HEK293 (cell line): ENCODE measurements at regions not wholly inside any gene's neighbourhood (a gene's known extent, or its start where the extent isn't known, plus 50 kb on each side); places are given as distances from the start of the nearest gene placed in this dataset.

Source experiments
- CTCF ChIA-PET: fragments of 350-600 bp; formaldehyde crosslinking; extraction: SDS; loops from one replicate; lab custom pipeline; 2021; ENCODE audit warnings: antibody characterized with exemption; lab: Yijun Ruan, JAX
- POLR2A ChIA-PET: fragments of 300-600 bp; formaldehyde crosslinking; extraction: SDS; loops from one replicate; lab custom pipeline; 2020; ENCODE audit warnings: antibody characterized with exemption, inconsistent platforms; lab: Yijun Ruan, JAX
- H3K27ac ChIP-seq: fragments of 200-500 bp; sonication (Bioruptor generic); 2 replicates; pipeline ENCODE4 v1.5.1; 2014; ENCODE audit warnings: low read depth, low read length, control low read depth, inconsistent platforms; ENCODE audit errors: extremely low read depth
- H3K36me3 ChIP-seq, 2 experiments: fragments of 200-500 bp in 1 of 2; sonication (Bioruptor generic) in 1 of 2; 1 replicate in 1 of 2; 2 replicates in 1 of 2; pipeline ENCODE4 v1.5.1; 2014 to 2017; ENCODE audit warnings: inconsistent platforms in 2 of 2, low read length in 2 of 2; ENCODE audit not compliant: control insufficient read depth in 2 of 2, insufficient read depth in 1 of 2
- H3K4me1 ChIP-seq: fragments of 200-500 bp; sonication (Bioruptor generic); 2 replicates; pipeline ENCODE4 v1.5.1; 2014; ENCODE audit warnings: mild to moderate bottlenecking, low read length, inconsistent platforms; ENCODE audit not compliant: control insufficient read depth, insufficient read depth
- H3K4me3 ChIP-seq: 2 replicates; pipeline ENCODE4 v1.5.1; 2011; ENCODE audit warnings: low read depth, mild to moderate bottlenecking, control low read depth, low read length, moderate library complexity
- H3K9me3 ChIP-seq: fragments of 200-500 bp; sonication (Bioruptor generic); 2 replicates; pipeline ENCODE4 v1.5.1; 2014; ENCODE audit warnings: low read depth, low read length, inconsistent platforms; ENCODE audit not compliant: control insufficient read depth, insufficient read depth
- KLF10 ChIP-seq: fragments of 450-650 bp; IDR thresholded peaks from 2 replicates; pipeline ENCODE4 v1.5.1; 2018; ENCODE audit warnings: missing biosample characterization, mild to moderate bottlenecking, missing genetic modification characterization
- PRDM1 ChIP-seq: fragments of 450-650 bp; formaldehyde crosslinking; IDR thresholded peaks from 2 replicates; pipeline ENCODE4; 2016; ENCODE audit warnings: missing biosample characterization, missing genetic modification characterization
- YY1 ChIP-seq: fragments of 450-650 bp; formaldehyde crosslinking; IDR thresholded peaks from 2 replicates; pipeline ENCODE4 v1.5.1; 2018; ENCODE audit warnings: missing biosample characterization, missing genetic modification characterization
- ZNF114 ChIP-seq: fragments of 450-650 bp; formaldehyde crosslinking; IDR thresholded peaks from 2 replicates; pipeline ENCODE4 v1.5.0; 2017; ENCODE audit warnings: missing biosample characterization, missing genetic modification characterization
- ZNF140 ChIP-seq: fragments of 450-650 bp; formaldehyde crosslinking; IDR thresholded peaks from 2 replicates; pipeline ENCODE4 v1.5.1; 2016; ENCODE audit warnings: missing biosample characterization, missing genetic modification characterization
- ZNF2 ChIP-seq: fragments of 450-650 bp; formaldehyde crosslinking; IDR thresholded peaks from 2 replicates; pipeline ENCODE4 v1.5.1; 2016; ENCODE audit warnings: missing biosample characterization, missing genetic modification characterization
- ZNF211 ChIP-seq: fragments of 450-650 bp; formaldehyde crosslinking; IDR thresholded peaks from 2 replicates; pipeline ENCODE4 v1.5.1; 2016; ENCODE audit warnings: low read depth, missing biosample characterization, missing genetic modification characterization
- ZNF24 ChIP-seq: fragments of 450-650 bp; formaldehyde crosslinking; IDR thresholded peaks from 2 replicates; pipeline ENCODE4 v1.5.1; 2016; ENCODE audit warnings: missing biosample characterization, missing genetic modification characterization
- ZNF341 ChIP-seq: fragments of 450-650 bp; formaldehyde crosslinking; IDR thresholded peaks from 2 replicates; pipeline ENCODE4; 2016; ENCODE audit warnings: low read depth, missing biosample characterization, missing genetic modification characterization
- ZNF837 ChIP-seq: fragments of 450-650 bp; formaldehyde crosslinking; IDR thresholded peaks from 2 replicates; pipeline ENCODE4 v1.5.1; 2016; ENCODE audit warnings: missing biosample characterization, missing genetic modification characterization
- ZSCAN18 ChIP-seq: fragments of 450-650 bp; formaldehyde crosslinking; IDR thresholded peaks from 2 replicates; pipeline ENCODE4 v1.5.1; 2016; ENCODE audit warnings: missing biosample characterization, missing genetic modification characterization
- ZSCAN4 ChIP-seq: fragments of 450-650 bp; formaldehyde crosslinking; IDR thresholded peaks from 2 replicates; pipeline ENCODE4 v1.5.1; 2017; ENCODE audit warnings: missing biosample characterization, missing genetic modification characterization
- TF ChIP-seq, protein P1 (sequence below): fragments of 450-650 bp; formaldehyde crosslinking; IDR thresholded peaks from 2 replicates; pipeline ENCODE4 v1.5.1; 2017; ENCODE audit warnings: missing biosample characterization, missing genetic modification characterization
- TF ChIP-seq, protein P2 (sequence below): fragments of 450-650 bp; formaldehyde crosslinking; IDR thresholded peaks from 2 replicates; pipeline ENCODE4 v1.5.1; 2017; ENCODE audit warnings: missing biosample characterization, missing genetic modification characterization
- TF ChIP-seq, protein P3 (sequence below): fragments of 450-650 bp; formaldehyde crosslinking; IDR thresholded peaks from 2 replicates; pipeline ENCODE4 v1.5.1; 2017; ENCODE audit warnings: missing biosample characterization, mild to moderate bottlenecking, missing genetic modification characterization, moderate library complexity

- no peaks in the 10 kb centered on the region for H3K9me3 ChIP-seq
- H3K27ac ChIP-seq = no peak overlapping the region
- no peak overlapping the region for H3K4me3 ChIP-seq
- TF ChIP-seq KLF10 (tag by site-specific recombination) (no peak), ZNF24 (tag by site-specific recombination) (no peak), ZNF341 (tag by site-specific recombination) (no peak), ZSCAN4 (tag by site-specific recombination) (no peak), ZNF211 (no peak), PRDM1 (tag by site-specific recombination) (no peak), ZNF2 (tag by site-specific recombination) (no peak), ZSCAN18 (no peak)
- TF ChIP-seq, protein P1, sequence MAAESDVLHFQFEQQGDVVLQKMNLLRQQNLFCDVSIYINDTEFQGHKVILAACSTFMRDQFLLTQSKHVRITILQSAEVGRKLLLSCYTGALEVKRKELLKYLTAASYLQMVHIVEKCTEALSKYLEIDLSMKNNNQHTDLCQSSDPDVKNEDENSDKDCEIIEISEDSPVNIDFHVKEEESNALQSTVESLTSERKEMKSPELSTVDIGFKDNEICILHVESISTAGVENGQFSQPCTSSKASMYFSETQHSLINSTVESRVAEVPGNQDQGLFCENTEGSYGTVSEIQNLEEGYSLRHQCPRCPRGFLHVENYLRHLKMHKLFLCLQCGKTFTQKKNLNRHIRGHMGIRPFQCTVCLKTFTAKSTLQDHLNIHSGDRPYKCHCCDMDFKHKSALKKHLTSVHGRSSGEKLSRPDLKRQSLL = no peak
- TF ChIP-seq, protein P2, sequence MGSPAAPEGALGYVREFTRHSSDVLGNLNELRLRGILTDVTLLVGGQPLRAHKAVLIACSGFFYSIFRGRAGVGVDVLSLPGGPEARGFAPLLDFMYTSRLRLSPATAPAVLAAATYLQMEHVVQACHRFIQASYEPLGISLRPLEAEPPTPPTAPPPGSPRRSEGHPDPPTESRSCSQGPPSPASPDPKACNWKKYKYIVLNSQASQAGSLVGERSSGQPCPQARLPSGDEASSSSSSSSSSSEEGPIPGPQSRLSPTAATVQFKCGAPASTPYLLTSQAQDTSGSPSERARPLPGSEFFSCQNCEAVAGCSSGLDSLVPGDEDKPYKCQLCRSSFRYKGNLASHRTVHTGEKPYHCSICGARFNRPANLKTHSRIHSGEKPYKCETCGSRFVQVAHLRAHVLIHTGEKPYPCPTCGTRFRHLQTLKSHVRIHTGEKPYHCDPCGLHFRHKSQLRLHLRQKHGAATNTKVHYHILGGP (tag by site-specific recombination) = no peak
- TF ChIP-seq, all 188 proteins: peak for 0
- CTCF ChIA-PET = interaction anchor here (0.7 kb wide), 2 partner anchors 148 to 725 kb away, joined by 3 to 4 read pairs; no protein-coding TSS in a partner anchor
- Histone ChIP-seq H3K4me1 (no peaks in the 10 kb centered on the region; the same call in 1 of the 2 replicates), H3K36me3 (no peaks in the 10 kb centered on the region)
- POLR2A ChIA-PET = no interaction called here
Observed at GRCh38 chr20:22819784-22820183, 215.3 kb upstream of the SSTR4 start.

- POLR2A ChIA-PET = no interaction called here
Observed at GRCh38 chr20:22821081-22821727, 213.9 kb upstream of the SSTR4 start.

GRCh38 chr20:22821796-22822195 is 213.3 kb upstream of the SSTR4 start:
- H3K27ac ChIP-seq = no peak overlapping the region
- H3K9me3 ChIP-seq = no peaks in the 10 kb centered on the region
- TF ChIP-seq YY1 (tag by site-specific recombination) (no peak), ZNF114 (no peak)
- TF ChIP-seq, protein P3, sequence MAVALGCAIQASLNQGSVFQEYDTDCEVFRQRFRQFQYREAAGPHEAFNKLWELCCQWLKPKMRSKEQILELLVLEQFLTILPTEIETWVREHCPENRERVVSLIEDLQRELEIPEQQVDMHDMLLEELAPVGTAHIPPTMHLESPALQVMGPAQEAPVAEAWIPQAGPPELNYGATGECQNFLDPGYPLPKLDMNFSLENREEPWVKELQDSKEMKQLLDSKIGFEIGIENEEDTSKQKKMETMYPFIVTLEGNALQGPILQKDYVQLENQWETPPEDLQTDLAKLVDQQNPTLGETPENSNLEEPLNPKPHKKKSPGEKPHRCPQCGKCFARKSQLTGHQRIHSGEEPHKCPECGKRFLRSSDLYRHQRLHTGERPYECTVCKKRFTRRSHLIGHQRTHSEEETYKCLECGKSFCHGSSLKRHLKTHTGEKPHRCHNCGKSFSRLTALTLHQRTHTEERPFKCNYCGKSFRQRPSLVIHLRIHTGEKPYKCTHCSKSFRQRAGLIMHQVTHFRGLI (tag by site-specific recombination) = no peak
- H3K4me1 ChIP-seq = no peaks in the 10 kb centered on the region; the same call in 1 of the 2 replicates
- CTCF ChIA-PET = no interaction called here
- no peak overlapping the region for H3K4me3 ChIP-seq
- POLR2A ChIA-PET = no interaction called here
- H3K36me3 ChIP-seq = no peaks in the 10 kb centered on the region

More at GRCh38 chr20:22821081-22821727, 213.9 kb upstream of the SSTR4 start:
- Histone ChIP-seq H3K27ac (no peak overlapping the region), H3K9me3 (no peaks in the 10 kb centered on the region), H3K4me3 (no peak overlapping the region), H3K36me3 (no peaks in the 10 kb centered on the region), H3K4me1 (no peaks in the 10 kb centered on the region; the same call in 1 of the 2 replicates)
- CTCF ChIA-PET = interaction anchor here (0.7 kb wide), 1 partner anchor 45 kb away, joined by 3 read pairs; no protein-coding TSS in a partner anchor
- TF ChIP-seq ZNF24 (tag by site-specific recombination) (no peak), ZNF140 (no peak), ZNF837 (tag by site-specific recombination) (no peak)
